Endothelial cell of umbilical vein (primary cell): ENCODE measurements at regions not wholly inside any gene's neighbourhood (a gene's known extent, or its start where the extent isn't known, plus 50 kb on each side); places are given as distances from the start of the nearest gene placed in this dataset.

Source experiments
- CTCF ChIP-seq, 2 donors: IDR thresholded peaks; 1 replicate in 1 of 2; 2 replicates in 1 of 2; pipeline ENCODE4 v1.5.1; 2011; ENCODE audit warnings: low read length in 2 of 2, mild to moderate bottlenecking in 2 of 2, moderate library complexity in 2 of 2, control low read depth in 1 of 2, inconsistent platforms in 1 of 2, low read depth in 1 of 2; ENCODE audit not compliant: insufficient read depth in 1 of 2; ENCODE audit errors: extremely low read depth in 1 of 2
- EZH2 ChIP-seq: IDR thresholded peaks from 2 replicates; pipeline ENCODE4 v1.6.1; 2012; ENCODE audit warnings: borderline replicate concordance, low read depth, mild to moderate bottlenecking, moderate library complexity, low read length, inconsistent platforms; ENCODE audit not compliant: severe bottlenecking
- FOS ChIP-seq: IDR thresholded peaks from 2 replicates; pipeline ENCODE4 v1.6.1; 2011; ENCODE audit warnings: mild to moderate bottlenecking, low read length, moderate library complexity, borderline replicate concordance; ENCODE audit not compliant: insufficient read depth
- GATA2 ChIP-seq: IDR thresholded peaks from 2 replicates; pipeline ENCODE4 v1.7.0; 2011; ENCODE audit warnings: low read depth, mild to moderate bottlenecking, moderate library complexity, mixed read lengths, low read length; ENCODE audit not compliant: insufficient read length, insufficient read depth
- JUN ChIP-seq: IDR thresholded peaks from 2 replicates; pipeline ENCODE4 v1.6.1; 2011; ENCODE audit warnings: borderline replicate concordance, low read depth; ENCODE audit not compliant: insufficient read length, insufficient read depth
- MAX ChIP-seq: IDR thresholded peaks from 2 replicates; pipeline ENCODE4 v1.6.1; 2011; ENCODE audit not compliant: insufficient read depth, insufficient read length
- MYC ChIP-seq: IDR thresholded peaks from one replicate; pipeline ENCODE4 v1.6.1; 2011; ENCODE audit warnings: mild to moderate bottlenecking, low read depth, low read length
- POLR2A ChIP-seq: IDR thresholded peaks from 2 replicates; pipeline ENCODE4 v1.6.1; 2012; ENCODE audit warnings: low read depth, mild to moderate bottlenecking, control low read depth, low read length
- POLR2AphosphoS5 ChIP-seq: IDR thresholded peaks from 2 replicates; pipeline ENCODE4 v1.6.1; 2012; ENCODE audit warnings: low read depth, mild to moderate bottlenecking, control low read depth, low read length, moderate library complexity; ENCODE audit not compliant: insufficient read depth

GRCh38 chr12:59040656-59041055, 120.4 kb upstream of the LRIG3 start:
- TF ChIP-seq CTCF (IDR thresholded peaks at IDR 0.05; ENCODE audit: extremely low read depth in 1 of 2, insufficient read depth in 1 of 2, low read depth in 1 of 2, low read length in 2 of 2) (no peak), POLR2AphosphoS5 (no peak), POLR2A (no peak), MAX (no peak), MYC (no peak), EZH2 (no peak), GATA2 (no peak), JUN (no peak), FOS (no peak)
